BJ (cell line): ENCODE measurements at regions not wholly inside any gene's neighbourhood (a gene's known extent, or its start where the extent isn't known, plus 50 kb on each side); places are given as distances from the start of the nearest gene placed in this dataset.

Experiments used
- CTCF ChIA-PET: fragments of 350-600 bp; formaldehyde crosslinking; extraction: SDS; loops from one replicate; lab custom pipeline; 2021; ENCODE audit warnings: antibody characterized with exemption, inconsistent platforms; lab: Yijun Ruan, JAX
- POLR2A ChIA-PET: fragments of 300-600 bp; sonication (Branson Sonifier 250); formaldehyde crosslinking; extraction: SDS; loops from one replicate; lab custom pipeline; 2021; ENCODE audit warnings: antibody characterized with exemption; lab: Charles Lee
- DNase-seq: peaks from one replicate; pipeline ENCODE4 v3.0.0-alpha.2; 2011; ENCODE audit warnings: low read depth
- H3K27me3 ChIP-seq: 2 replicates; pipeline ENCODE4 v1.6.0; 2011; ENCODE audit warnings: low read length; ENCODE audit not compliant: control insufficient read depth, insufficient read depth
- H3K36me3 ChIP-seq: 2 replicates; pipeline ENCODE4 v1.5.1; 2011; ENCODE audit warnings: low read length; ENCODE audit not compliant: control insufficient read depth, insufficient read depth
- H3K4me3 ChIP-seq: 2 replicates; pipeline ENCODE4 v1.5.1; 2011; ENCODE audit warnings: low read depth, mild to moderate bottlenecking, control low read depth, low read length
- CTCF ChIP-seq: IDR thresholded peaks from 2 replicates; pipeline ENCODE4 v1.5.1; 2011; ENCODE audit warnings: low read depth, mild to moderate bottlenecking, control low read depth, inconsistent platforms, low read length, moderate library complexity; ENCODE audit not compliant: insufficient read depth

- DNase-seq = no peak
- CTCF ChIA-PET = interaction anchor here (1.4 kb wide), 1 partner anchor 401 kb away, joined by 3 read pairs; no protein-coding TSS in a partner anchor
These were observed 201.3 kb upstream of the SSTR4 start for GRCh38 chr20:22833851-22834250.

GRCh38 chr20:22834651-22835256 lies 200.4 kb upstream of the SSTR4 start:
- DNase-seq = no peak
- POLR2A ChIA-PET = no interaction called here
- CTCF ChIA-PET = no interaction called here
- Histone ChIP-seq H3K36me3 (no peaks in the 10 kb centered on the region), H3K27me3 (no peaks in the 10 kb centered on the region), H3K4me3 (no peak overlapping the region)
- no peak for TF ChIP-seq CTCF

More at GRCh38 chr20:22833851-22834250, 201.3 kb upstream of the SSTR4 start:
- Histone ChIP-seq H3K4me3 (no peak overlapping the region), H3K27me3 (no peaks in the 10 kb centered on the region), H3K36me3 (no peaks in the 10 kb centered on the region)
- POLR2A ChIA-PET = no interaction called here
- no peak for TF ChIP-seq CTCF

- no peak for TF ChIP-seq CTCF
- Histone ChIP-seq H3K36me3 (no peaks in the 10 kb centered on the region), H3K4me3 (no peak overlapping the region), H3K27me3 (no peaks in the 10 kb centered on the region)
- ChIA-PET POLR2A (no interaction called here), CTCF (no interaction called here)
- no peak for DNase-seq
These were observed 198.9 kb upstream of the SSTR4 start for GRCh38 chr20:22836211-22836610.

GRCh38 chr20:22836877-22837276 lies 198.2 kb upstream of the SSTR4 start:
- no peaks in the 10 kb centered on the region for H3K36me3 ChIP-seq
- ChIA-PET CTCF (no interaction called here), POLR2A (no interaction called here)
- H3K27me3 ChIP-seq = no peaks in the 10 kb centered on the region
- no peak for DNase-seq
- H3K4me3 ChIP-seq = no peak overlapping the region
- TF ChIP-seq CTCF = no peak

GRCh38 chr20:22838001-22838400 lies 197.1 kb upstream of the SSTR4 start:
- Histone ChIP-seq H3K36me3 (no peaks in the 10 kb centered on the region), H3K27me3 (no peaks in the 10 kb centered on the region), H3K4me3 (no peak overlapping the region)
- ChIA-PET CTCF (interaction anchor here (0.6 kb wide), 1 partner anchor 396 kb away, joined by 3 read pairs; no protein-coding TSS in a partner anchor), POLR2A (no interaction called here)
- no peak for TF ChIP-seq CTCF
- DNase-seq = no peak
